Nephron (organoid): ENCODE measurements at regions not wholly inside any gene's neighbourhood (a gene's known extent, or its start where the extent isn't known, plus 50 kb on each side); places are given as distances from the start of the nearest gene placed in this dataset.

ENCODE experiments used
- H3K27ac Mint-ChIP-seq, 3 experiments: 2 replicates each; pipeline ENCODE4 v1.8.0; 2020; ENCODE audit warnings: mixed read lengths in 3 of 3, mild to moderate bottlenecking in 2 of 3, moderate library complexity in 1 of 3
- H3K27me3 Mint-ChIP-seq: 2 replicates; pipeline ENCODE4 v1.8.0; 2021; ENCODE audit warnings: low read depth, mild to moderate bottlenecking, moderate library complexity, mixed read lengths
- H3K36me3 Mint-ChIP-seq: 2 replicates; pipeline ENCODE4 v1.8.0; 2020; ENCODE audit warnings: low read depth, mixed read lengths
- H3K4me1 Mint-ChIP-seq: 2 replicates; pipeline ENCODE4 v1.8.0; 2020; ENCODE audit warnings: mixed read lengths
- H3K4me3 Mint-ChIP-seq, 3 experiments: 2 replicates each; pipeline ENCODE4 v1.8.0; 2020; ENCODE audit warnings: mild to moderate bottlenecking in 3 of 3, mixed read lengths in 3 of 3, moderate library complexity in 2 of 3
- H3K9me3 Mint-ChIP-seq: 2 replicates; pipeline ENCODE4 v1.8.0; 2020; ENCODE audit warnings: mixed read lengths
- TF ChIP-seq, protein P1 (sequence below), 3 experiments: fragments of 200-600 bp; sonication (generic); IDR thresholded peaks; one replicate each; pipeline ENCODE4 v1.5.0; 2021; ENCODE audit warnings: antibody characterized with exemption in 3 of 3; ENCODE audit not compliant: unreplicated experiment in 3 of 3

DNA sequence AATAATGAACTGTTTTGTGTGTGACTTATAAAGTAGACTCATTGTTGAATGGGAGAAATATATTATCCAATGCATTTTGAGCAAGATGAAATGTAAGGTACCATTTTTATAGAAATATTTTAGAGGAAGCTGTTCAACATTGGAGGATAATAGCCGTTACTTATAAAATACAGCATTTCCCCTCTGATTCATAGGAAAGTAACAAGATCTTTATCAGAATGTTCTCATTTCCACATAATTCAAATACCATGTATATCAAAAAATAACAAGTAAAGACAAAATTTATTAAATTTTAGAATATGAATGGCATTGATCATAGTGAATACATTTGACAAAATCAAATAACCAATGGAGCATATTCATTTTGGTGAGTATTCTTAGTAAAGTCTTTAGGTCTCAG lies 346.7 kb upstream of the PTGER4 start:
- Mint-ChIP-seq H3K4me3 (no peak overlapping the region), H3K9me3 (peaks cover 2% of the 10 kb centered on the region), H3K36me3 (no peaks in the 10 kb centered on the region), H3K27me3 (no peaks in the 10 kb centered on the region), H3K4me1 (no peaks in the 10 kb centered on the region), H3K27ac (no peak overlapping the region)
- TF ChIP-seq, protein P1, sequence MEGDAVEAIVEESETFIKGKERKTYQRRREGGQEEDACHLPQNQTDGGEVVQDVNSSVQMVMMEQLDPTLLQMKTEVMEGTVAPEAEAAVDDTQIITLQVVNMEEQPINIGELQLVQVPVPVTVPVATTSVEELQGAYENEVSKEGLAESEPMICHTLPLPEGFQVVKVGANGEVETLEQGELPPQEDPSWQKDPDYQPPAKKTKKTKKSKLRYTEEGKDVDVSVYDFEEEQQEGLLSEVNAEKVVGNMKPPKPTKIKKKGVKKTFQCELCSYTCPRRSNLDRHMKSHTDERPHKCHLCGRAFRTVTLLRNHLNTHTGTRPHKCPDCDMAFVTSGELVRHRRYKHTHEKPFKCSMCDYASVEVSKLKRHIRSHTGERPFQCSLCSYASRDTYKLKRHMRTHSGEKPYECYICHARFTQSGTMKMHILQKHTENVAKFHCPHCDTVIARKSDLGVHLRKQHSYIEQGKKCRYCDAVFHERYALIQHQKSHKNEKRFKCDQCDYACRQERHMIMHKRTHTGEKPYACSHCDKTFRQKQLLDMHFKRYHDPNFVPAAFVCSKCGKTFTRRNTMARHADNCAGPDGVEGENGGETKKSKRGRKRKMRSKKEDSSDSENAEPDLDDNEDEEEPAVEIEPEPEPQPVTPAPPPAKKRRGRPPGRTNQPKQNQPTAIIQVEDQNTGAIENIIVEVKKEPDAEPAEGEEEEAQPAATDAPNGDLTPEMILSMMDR (IDR thresholded peaks at IDR 0.05; ENCODE audit: unreplicated experiment in 3 of 3): no peak

DNA sequence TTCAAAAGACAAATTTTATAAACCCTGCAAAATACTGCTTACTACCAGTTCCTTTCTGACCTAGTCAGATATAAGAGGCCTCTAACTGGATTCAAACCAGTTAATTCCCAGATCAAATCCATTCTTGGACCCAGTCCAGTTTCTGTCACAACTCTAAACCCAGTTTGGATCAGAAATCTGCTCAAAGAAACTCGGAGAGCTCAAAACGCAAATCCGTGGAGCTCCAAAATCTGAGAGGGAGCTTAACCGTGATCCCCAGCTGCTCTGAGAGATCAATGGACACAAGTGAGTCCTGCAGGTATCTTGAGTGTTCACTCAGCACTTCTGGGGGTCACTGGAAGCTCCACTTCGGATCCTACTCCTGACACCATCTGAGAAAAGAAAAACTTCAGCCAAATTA lies 348.1 kb upstream of the PTGER4 start:
- H3K9me3 Mint-ChIP-seq: peaks cover 2% of the 10 kb centered on the region
- no peaks in the 10 kb centered on the region for H3K27me3 Mint-ChIP-seq
- no peak overlapping the region for H3K4me3 Mint-ChIP-seq
- TF ChIP-seq, protein P1 (IDR thresholded peaks at IDR 0.05; ENCODE audit: unreplicated experiment in 3 of 3): no peak
- H3K36me3 Mint-ChIP-seq: no peaks in the 10 kb centered on the region
- H3K4me1 Mint-ChIP-seq: no peaks in the 10 kb centered on the region
- H3K27ac Mint-ChIP-seq: no peak overlapping the region

DNA sequence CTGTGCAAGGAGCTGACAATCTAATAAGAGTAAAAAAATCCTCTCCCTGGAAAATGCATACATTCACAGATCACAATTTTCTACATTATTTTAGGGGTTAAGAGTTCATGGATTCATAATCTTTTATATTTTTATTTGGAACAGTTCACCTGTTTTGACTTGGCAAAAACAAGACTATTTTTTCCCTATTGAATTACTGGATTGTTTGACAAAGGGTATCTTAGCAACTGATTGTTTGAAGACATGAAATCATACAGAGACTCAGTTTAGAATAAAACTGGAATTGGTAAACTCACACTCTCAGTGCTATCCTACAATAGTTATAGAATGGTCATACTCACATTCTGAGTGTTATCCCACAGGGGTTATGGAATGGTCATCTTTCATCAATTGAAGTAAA lies 358.2 kb upstream of the PTGER4 start:
- TF ChIP-seq, protein P1 (IDR thresholded peaks at IDR 0.05; ENCODE audit: unreplicated experiment in 3 of 3): no peak
- Mint-ChIP-seq H3K4me1 (no peaks in the 10 kb centered on the region), H3K9me3 (no peaks in the 10 kb centered on the region), H3K36me3 (no peaks in the 10 kb centered on the region), H3K27ac (no peak overlapping the region), H3K27me3 (no peaks in the 10 kb centered on the region), H3K4me3 (no peak overlapping the region)

DNA sequence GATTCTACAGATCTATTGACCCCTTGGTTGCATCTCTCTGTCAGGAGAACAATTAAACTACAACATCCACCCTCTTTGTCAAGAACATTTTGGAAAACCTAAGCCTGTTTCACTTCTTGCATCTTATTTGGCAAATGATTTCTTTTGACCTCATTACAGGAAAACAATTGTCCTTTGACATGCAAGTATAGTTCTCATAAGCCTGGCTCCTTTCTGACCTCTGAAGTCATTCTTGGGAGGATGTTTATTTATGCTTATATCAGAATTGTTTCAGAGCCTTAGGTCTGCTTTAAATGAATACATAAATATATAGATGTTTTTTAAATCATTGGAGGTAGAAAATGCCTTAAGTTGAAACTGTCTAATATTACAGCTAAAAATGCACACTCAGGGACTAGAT lies 361.3 kb upstream of the PTGER4 start:
- H3K9me3 Mint-ChIP-seq: no peaks in the 10 kb centered on the region
- no peak overlapping the region for H3K27ac Mint-ChIP-seq
- TF ChIP-seq, protein P1 (IDR thresholded peaks at IDR 0.05; ENCODE audit: unreplicated experiment in 3 of 3): no peak
- no peaks in the 10 kb centered on the region for H3K36me3 Mint-ChIP-seq
- H3K4me1 Mint-ChIP-seq: no peaks in the 10 kb centered on the region
- H3K4me3 Mint-ChIP-seq: no peak overlapping the region
- no peaks in the 10 kb centered on the region for H3K27me3 Mint-ChIP-seq

DNA sequence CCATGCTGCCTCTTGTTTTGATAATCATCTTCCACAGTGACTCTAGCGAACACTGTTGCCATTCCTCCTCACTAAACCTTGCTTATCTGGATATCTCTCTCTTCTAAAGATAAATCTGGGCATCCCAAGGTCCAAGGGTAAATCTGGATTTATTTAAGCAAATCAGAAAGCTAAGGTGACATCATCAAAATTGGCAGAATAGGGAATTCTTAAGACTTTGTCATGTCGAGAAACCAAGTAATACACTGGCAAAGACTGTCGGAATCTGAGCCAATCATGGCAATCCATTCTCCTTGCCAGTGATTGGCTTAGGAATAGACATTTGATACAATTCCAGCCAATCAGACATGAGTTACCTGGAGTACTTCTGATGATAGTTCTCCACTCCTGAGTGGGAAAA lies 362.7 kb upstream of the PTGER4 start:
- Mint-ChIP-seq H3K4me3 (no peak overlapping the region), H3K27ac (no peak overlapping the region), H3K9me3 (no peaks in the 10 kb centered on the region), H3K36me3 (no peaks in the 10 kb centered on the region), H3K4me1 (no peaks in the 10 kb centered on the region), H3K27me3 (no peaks in the 10 kb centered on the region)
- TF ChIP-seq, protein P1 (IDR thresholded peaks at IDR 0.05; ENCODE audit: unreplicated experiment in 3 of 3): no peak

DNA sequence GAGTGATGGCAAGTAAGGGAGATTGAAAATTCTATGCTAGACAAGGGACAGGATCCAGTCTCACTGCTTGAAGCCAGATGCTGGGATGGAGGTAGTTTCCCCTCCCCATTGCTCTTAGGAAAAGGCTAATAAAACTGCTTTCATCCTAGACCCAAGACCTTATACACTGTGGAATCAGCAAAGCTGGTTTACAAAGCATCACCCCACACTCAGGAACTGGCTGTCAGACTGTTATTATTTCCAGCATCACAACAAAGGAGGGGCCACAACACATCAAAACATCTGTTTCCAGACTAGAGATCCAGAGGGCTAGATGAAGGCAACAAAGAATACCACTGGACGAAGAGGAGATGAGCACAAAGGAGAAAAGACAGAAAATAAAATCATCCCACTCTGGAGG lies 364.6 kb upstream of the PTGER4 start:
- no peaks in the 10 kb centered on the region for H3K27me3 Mint-ChIP-seq
- TF ChIP-seq, protein P1 (IDR thresholded peaks at IDR 0.05; ENCODE audit: unreplicated experiment in 3 of 3): no peak
- H3K4me3 Mint-ChIP-seq: no peak overlapping the region
- no peaks in the 10 kb centered on the region for H3K9me3 Mint-ChIP-seq
- H3K36me3 Mint-ChIP-seq: no peaks in the 10 kb centered on the region
- H3K27ac Mint-ChIP-seq: no peak overlapping the region
- H3K4me1 Mint-ChIP-seq: no peaks in the 10 kb centered on the region
